GM23248 (cell line): ENCODE measurements at regions not wholly inside any gene's neighbourhood (a gene's known extent, or its start where the extent isn't known, plus 50 kb on each side); places are given as distances from the start of the nearest gene placed in this dataset.
"Not testable (repeated sequence)": the region's sequence is repeated elsewhere in the genome, so short reads cannot be mapped to it uniquely, and the experiment has no call there.

Source experiments
- DNase-seq: peaks from one replicate; pipeline ENCODE4 v3.0.0-alpha.2; 2015
- H2AFZ ChIP-seq: fragments of 200-600 bp; sonication (generic); 2 replicates; pipeline ENCODE4 v1.6.1; 2016; ENCODE audit warnings: antibody characterized with exemption
- H3F3A ChIP-seq: fragments of 200-600 bp; sonication (generic); 2 replicates; pipeline ENCODE4 v1.6.1; 2016; ENCODE audit warnings: mild to moderate bottlenecking, antibody characterized with exemption, mixed run types; ENCODE audit not compliant: insufficient read depth
- H3K27ac ChIP-seq: fragments of 200-600 bp; sonication (generic); 2 replicates; pipeline ENCODE4 v1.5.1; 2016; ENCODE audit warnings: mild to moderate bottlenecking
- H3K27me3 ChIP-seq: fragments of 200-600 bp; sonication (generic); replicated peaks from 2 replicates; pipeline ENCODE4 v1.6.1; 2016; ENCODE audit warnings: mild to moderate bottlenecking; ENCODE audit not compliant: insufficient read depth
- H3K36me3 ChIP-seq: fragments of 200-600 bp; sonication (generic); 2 replicates; pipeline ENCODE4 v1.6.1; 2016; ENCODE audit warnings: low read depth, mild to moderate bottlenecking
- H3K4me1 ChIP-seq: fragments of 200-600 bp; sonication (generic); 2 replicates; pipeline ENCODE4 v1.6.1; 2016; ENCODE audit warnings: mild to moderate bottlenecking; ENCODE audit not compliant: insufficient read depth
- H3K4me2 ChIP-seq: fragments of 200-600 bp; sonication (generic); one replicate; pipeline ENCODE4 v1.6.1; 2016; ENCODE audit warnings: mild to moderate bottlenecking; ENCODE audit not compliant: unreplicated experiment
- H3K4me3 ChIP-seq: fragments of 200-600 bp; sonication (generic); 2 replicates; pipeline ENCODE4 v1.5.1; 2016; ENCODE audit warnings: mild to moderate bottlenecking
- H3K79me2 ChIP-seq: fragments of 200-600 bp; sonication (generic); 2 replicates; pipeline ENCODE4 v1.6.1; 2016; ENCODE audit warnings: mild to moderate bottlenecking; ENCODE audit not compliant: insufficient read depth
- H3K9ac ChIP-seq: fragments of 200-600 bp; sonication (generic); 2 replicates; pipeline ENCODE4 v1.6.1; 2016; ENCODE audit warnings: mild to moderate bottlenecking
- H3K9me2 ChIP-seq: fragments of 200-600 bp; sonication (generic); 2 replicates; pipeline ENCODE4 v1.6.1; 2016; ENCODE audit warnings: mixed run types, mild to moderate bottlenecking, moderate library complexity; ENCODE audit not compliant: insufficient read depth
- H3K9me3 ChIP-seq: fragments of 200-600 bp; sonication (generic); one replicate; pipeline ENCODE4 v1.6.1; 2017; ENCODE audit warnings: low read depth
- H4K20me1 ChIP-seq: fragments of 200-600 bp; sonication (generic); 2 replicates; pipeline ENCODE4 v1.6.0; 2016; ENCODE audit not compliant: insufficient read depth
- EZH2 ChIP-seq: fragments of 200-600 bp; sonication (generic); IDR thresholded peaks from 2 replicates; pipeline ENCODE4 v1.6.1; 2018; ENCODE audit warnings: antibody characterized with exemption, mild to moderate bottlenecking; ENCODE audit not compliant: insufficient read depth, poor library complexity, severe bottlenecking
- EZH2phosphoT487 ChIP-seq: fragments of 200-600 bp; sonication (generic); IDR thresholded peaks from 2 replicates; pipeline ENCODE4 v1.6.1; 2018; ENCODE audit warnings: antibody characterized with exemption, moderate library complexity, mild to moderate bottlenecking, low read depth; ENCODE audit not compliant: insufficient read depth
- WGBS, 2 experiments: methylation state at CpG; one replicate each; pipeline ENCODE4 v1.1.6; 2015 to 2017; ENCODE audit warnings: low lambda C conversion rate in 2 of 2, low coverage in 1 of 2; ENCODE audit errors: missing lambda C conversion rate in 2 of 2; 5-methylcytosine and 5-hydroxymethylcytosine counted together
- in situ Hi-C: fragments of 300-500 bp; cut with MboI; formaldehyde crosslinking; loops from 2 replicates; pipeline ENCODE4 v1.15.0; 2020

GRCh38 chr13:44713788-44714469 lies 137.8 kb upstream of the TSC22D1 start:
- TF ChIP-seq EZH2 (no peak), EZH2phosphoT487 (no peak)
- 0% methylated on average over 3 of the region's 3 CpGs for WGBS, 2 experiments
- Histone ChIP-seq H3K9ac (peak overlapping the region; percentile 70), H2AFZ (peak overlapping the region; percentile 47), H3K9me2 (no peaks in the 10 kb centered on the region), H4K20me1 (no peaks in the 10 kb centered on the region), H3K4me3 (peak overlapping the region; percentile 52), H3K4me2 (peak overlapping the region; percentile 87), H3F3A (peaks cover 38% of the 10 kb centered on the region), H3K36me3 (no peaks in the 10 kb centered on the region), H3K4me1 (peaks cover 65% of the 10 kb centered on the region), H3K27ac (peak overlapping the region; percentile 93), H3K9me3 (no peaks in the 10 kb centered on the region), H3K27me3 (no peaks in the 10 kb centered on the region), H3K79me2 (peaks cover 6% of the 10 kb centered on the region; the same call in 1 of the 2 replicates)
- peak; percentile 95 for DNase-seq
- in situ Hi-C loops = no loop called here

GRCh38 chr13:44711706-44712105 lies 135.6 kb upstream of the TSC22D1 start:
- no peaks in the 10 kb centered on the region for H4K20me1 ChIP-seq
- H3K27me3 ChIP-seq = no peaks in the 10 kb centered on the region
- H3K9me2 ChIP-seq = no peaks in the 10 kb centered on the region
- DNase-seq = no peak
- TF ChIP-seq EZH2 (no peak), EZH2phosphoT487 (no peak)
- H2AFZ ChIP-seq = no peak overlapping the region
- H3K27ac ChIP-seq = no peak overlapping the region
- H3F3A ChIP-seq = peaks cover 35% of the 10 kb centered on the region
- H3K36me3 ChIP-seq = no peaks in the 10 kb centered on the region
- no peaks in the 10 kb centered on the region for H3K9me3 ChIP-seq
- no peak overlapping the region for H3K9ac ChIP-seq
- 50 to 60% methylated on average over 1 of the region's 1 CpG for WGBS, 2 experiments
- H3K4me1 ChIP-seq = peaks cover 63% of the 10 kb centered on the region
- in situ Hi-C loops = no loop called here
- no peak overlapping the region for H3K4me2 ChIP-seq
- H3K4me3 ChIP-seq = no peak overlapping the region
- peaks cover 6% of the 10 kb centered on the region; the same call in 1 of the 2 replicates for H3K79me2 ChIP-seq

GRCh38 chr13:44710576-44710975 lies 134.4 kb upstream of the TSC22D1 start:
- WGBS, 2 experiments = 39 to 52% methylated on average over 2 of the region's 2 CpGs
- Histone ChIP-seq H2AFZ (no peak overlapping the region), H3K79me2 (peaks cover 6% of the 10 kb centered on the region; the same call in 1 of the 2 replicates), H3K9me2 (no peaks in the 10 kb centered on the region), H3K27ac (peak overlapping the region; percentile 82), H3K36me3 (no peaks in the 10 kb centered on the region), H4K20me1 (no peaks in the 10 kb centered on the region), H3K4me2 (peak overlapping the region; percentile 84), H3F3A (peaks cover 26% of the 10 kb centered on the region), H3K9ac (peak overlapping the region; percentile 54), H3K27me3 (no peaks in the 10 kb centered on the region), H3K4me3 (peak overlapping the region; percentile 47), H3K9me3 (no peaks in the 10 kb centered on the region), H3K4me1 (peaks cover 56% of the 10 kb centered on the region)
- in situ Hi-C loops = no loop called here
- peak; percentile 90 for DNase-seq
- TF ChIP-seq EZH2phosphoT487 (no peak), EZH2 (no peak)

- H2AFZ ChIP-seq, H3K79me2 ChIP-seq, H3K9ac ChIP-seq, H3K4me1 ChIP-seq, H4K20me1 ChIP-seq, H3K36me3 ChIP-seq, H3K27me3 ChIP-seq, H3K27ac ChIP-seq, DNase-seq, in situ Hi-C loops, H3K4me3 ChIP-seq, H3F3A ChIP-seq, H3K9me3 ChIP-seq, H3K4me2 ChIP-seq, H3K9me2 ChIP-seq: not testable (repeated sequence)
- 81 to 85% methylated on average over 3 of the region's 3 CpGs for WGBS, 2 experiments
These were observed 128.7 kb upstream of the TSC22D1 start for GRCh38 chr13:44704811-44705210.

GRCh38 chr13:44703371-44703770 lies 127.2 kb upstream of the TSC22D1 start:
- Histone ChIP-seq H3K9me2 (no peaks in the 10 kb centered on the region), H3K79me2 (no peaks in the 10 kb centered on the region), H3K27ac (no peak overlapping the region), H3F3A (0 out of 2 replicates have a peak, but pooled peaks cover 4% of the 10 kb centered on the region), H4K20me1 (no peaks in the 10 kb centered on the region), H3K27me3 (no peaks in the 10 kb centered on the region), H3K4me1 (peaks cover 5% of the 10 kb centered on the region), H3K4me2 (no peak overlapping the region), H3K4me3 (no peak overlapping the region), H2AFZ (no peak overlapping the region), H3K9me3 (no peaks in the 10 kb centered on the region), H3K36me3 (no peaks in the 10 kb centered on the region), H3K9ac (no peak overlapping the region)
- peak; percentile 76 for DNase-seq
- TF ChIP-seq EZH2 = no peak
- 58 to 60% methylated on average over 3 of the region's 3 CpGs for WGBS, 2 experiments
- in situ Hi-C loops = no loop called here
